ENCODE measurements at regions not wholly inside any gene's neighbourhood (a gene's known extent, or its start where the extent isn't known, plus 50 kb on each side); places are given as distances from the start of the nearest gene placed in this dataset.

GRCh38 chr5:58075907-58076306 is 384.0 kb downstream of the PLK2 start:
- H3K4me1 ChIP-seq, result peaks cover 0 to 13% (median 6%) of the 10 kb centered on the region in 4 donors
- H3K9me3 ChIP-seq, result no peaks in the 10 kb centered on the region
- H3K27me3 ChIP-seq, result no peaks in the 10 kb centered on the region
- WGBS, 5 donors, result 68 to 82% (median 79%) methylated on average over 3 of the region's 3 CpGs
- no peak overlapping the region for H3K4me3 ChIP-seq
- H3K36me3 ChIP-seq, result no peaks in the 10 kb centered on the region
- no peak for TF ChIP-seq POLR2A (IDR thresholded peaks at IDR 0.05)
- TF ChIP-seq EP300 (IDR thresholded peaks at IDR 0.05), result no peak
- TF ChIP-seq CTCF (IDR thresholded peaks at IDR 0.05), result no peak
- no peak overlapping the region for H3K27ac ChIP-seq
- DNase-seq, result no peak
- intact Hi-C loops (cut with DNase I; ENCODE audit: low total_unique reads), result no loop called here

GRCh38 chr5:58074717-58075116 is 385.2 kb downstream of the PLK2 start:
- H3K4me3 ChIP-seq, result no peak overlapping the region
- no peak overlapping the region for H3K27ac ChIP-seq
- H3K4me1 ChIP-seq, result peaks cover 0 to 17% (median 7%) of the 10 kb centered on the region in 4 donors
- WGBS, 5 donors, result 74 to 88% (median 77%) methylated on average over 7 of the region's 7 CpGs
- no peaks in the 10 kb centered on the region for H3K27me3 ChIP-seq
- TF ChIP-seq CTCF (IDR thresholded peaks at IDR 0.05), result no peak
- no peak for TF ChIP-seq POLR2A (IDR thresholded peaks at IDR 0.05)
- TF ChIP-seq POLR2AphosphoS5 (IDR thresholded peaks at IDR 0.05), result no peak
- TF ChIP-seq EP300 (IDR thresholded peaks at IDR 0.05), result no peak
- intact Hi-C loops (cut with DNase I; ENCODE audit: low total_unique reads), result no loop called here
- H3K9me3 ChIP-seq, result no peaks in the 10 kb centered on the region
- no peaks in the 10 kb centered on the region for H3K36me3 ChIP-seq
- DNase-seq, result no peak

- DNase-seq, result no peak
- Histone ChIP-seq H3K4me1 (peaks cover 0 to 22% (median 8%) of the 10 kb centered on the region in 4 donors), H3K27me3 (no peaks in the 10 kb centered on the region), H3K27ac (no peak overlapping the region), H3K4me3 (no peak overlapping the region), H3K9me3 (no peaks in the 10 kb centered on the region), H3K36me3 (no peaks in the 10 kb centered on the region)
- TF ChIP-seq POLR2AphosphoS5 (IDR thresholded peaks at IDR 0.05), result no peak
- no peak for TF ChIP-seq POLR2A (IDR thresholded peaks at IDR 0.05)
- TF ChIP-seq CTCF (IDR thresholded peaks at IDR 0.05), result no peak
- no peak for TF ChIP-seq EP300 (IDR thresholded peaks at IDR 0.05)
- WGBS, 5 donors, result 59 to 66% (median 62%) methylated on average over 4 of the region's 4 CpGs
- intact Hi-C loops (cut with DNase I; ENCODE audit: low total_unique reads), result no loop called here
Measured at GRCh38 chr5:58074222-58074621, 385.7 kb downstream of the PLK2 start.

GRCh38 chr5:58073243-58073642 is 386.6 kb downstream of the PLK2 start:
- intact Hi-C loops (cut with DNase I; ENCODE audit: low total_unique reads), result no loop called here
- Histone ChIP-seq H3K4me3 (no peak overlapping the region), H3K4me1 (peaks cover 0 to 23% (median 10%) of the 10 kb centered on the region in 4 donors), H3K36me3 (no peaks in the 10 kb centered on the region), H3K27ac (no peak overlapping the region), H3K9me3 (no peaks in the 10 kb centered on the region), H3K27me3 (no peaks in the 10 kb centered on the region)
- DNase-seq, result no peak
- TF ChIP-seq CTCF (IDR thresholded peaks at IDR 0.05), result no peak
- WGBS, 5 donors, result 82 to 95% (median 86%) methylated on average over 2 of the region's 2 CpGs

Measured in stomach (tissue), 8 donors.